HepG2 (cell line): ENCODE measurements at regions not wholly inside any gene's neighbourhood (a gene's known extent, or its start where the extent isn't known, plus 50 kb on each side); places are given as distances from the start of the nearest gene placed in this dataset.

Experiments
- MAFK ChIP-seq, 2 experiments: IDR thresholded peaks in 1 of 2; conservative IDR thresholded peaks in 1 of 2; 2 replicates each; pipeline ENCODE4 v1.6.1; 2011; ENCODE audit warnings: improper control_type of control experiment in 2 of 2, low read length in 2 of 2
- MED1 ChIP-seq: sonication (generic); formaldehyde crosslinking; IDR thresholded peaks from 2 replicates; pipeline ENCODE4 v1.4.0; 2020; ENCODE audit warnings: missing genetic modification reagents
- NR3C1 ChIP-seq: sonication (generic); formaldehyde crosslinking; IDR thresholded peaks from 2 replicates; pipeline ENCODE4 v1.4.0; 2020; ENCODE audit warnings: missing genetic modification reagents
- RBM39 ChIP-seq: fragments of 200-400 bp; formaldehyde crosslinking; IDR thresholded peaks from one replicate; pipeline ENCODE4 v1.6.1; 2018; ENCODE audit warnings: antibody characterized with exemption, mild to moderate bottlenecking, low read depth, low read length; ENCODE audit not compliant: poor library complexity, severe bottlenecking
- RFX5 ChIP-seq: IDR thresholded peaks from 2 replicates; pipeline ENCODE4 v1.6.1; 2011; ENCODE audit warnings: low read depth, low read length, improper control_type of control experiment
- SMAD1 ChIP-seq: sonication (generic); formaldehyde crosslinking; IDR thresholded peaks from 2 replicates; pipeline ENCODE4 v1.4.0; 2020; ENCODE audit warnings: missing genetic modification reagents, low read depth, mild to moderate bottlenecking, borderline replicate concordance
- ZNF644 ChIP-seq: IDR thresholded peaks from 2 replicates; pipeline ENCODE4 v1.6.1; 2016; ENCODE audit warnings: low read depth
- TF ChIP-seq, protein P1 (sequence below): sonication (generic); formaldehyde crosslinking; IDR thresholded peaks from 2 replicates; pipeline ENCODE4 v1.5.0; 2020; ENCODE audit warnings: mild to moderate bottlenecking, missing genetic modification reagents, moderate library complexity
- TF ChIP-seq, protein P2 (sequence below): sonication (generic); formaldehyde crosslinking; IDR thresholded peaks from 2 replicates; pipeline ENCODE4 v1.4.0; 2020; ENCODE audit warnings: missing genetic modification reagents
- TF ChIP-seq, protein P3 (sequence below), 2 experiments: IDR thresholded peaks; 2 replicates each; pipeline ENCODE4 v1.6.1; 2011 to 2012; ENCODE audit warnings: low read length in 2 of 2, borderline replicate concordance in 1 of 2, low read depth in 1 of 2, mild to moderate bottlenecking in 1 of 2, moderate library complexity in 1 of 2
- TF ChIP-seq, protein P4 (sequence below): sonication (generic); formaldehyde crosslinking; IDR thresholded peaks from 2 replicates; pipeline ENCODE4 v1.8.1; 2023; ENCODE audit warnings: missing genetic modification reagents, inconsistent platforms, borderline replicate concordance

DNA sequence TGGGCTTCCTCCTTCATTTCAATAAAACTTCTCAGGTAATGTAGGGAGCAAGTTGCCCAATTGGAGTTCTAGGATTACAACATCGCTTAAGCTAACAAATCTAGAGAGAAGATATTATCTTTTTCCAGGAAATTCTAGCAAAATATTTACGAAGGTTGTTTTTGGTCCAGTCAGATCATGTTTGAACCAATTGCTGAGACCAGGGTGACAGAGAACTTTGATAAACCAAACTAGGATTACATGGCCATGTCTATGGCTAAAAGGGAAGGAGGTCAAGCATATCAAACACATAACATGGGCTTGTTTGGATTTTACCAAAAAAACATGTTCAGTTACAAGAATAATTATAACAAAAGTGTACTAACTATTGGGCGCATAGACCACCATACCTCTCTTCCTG is 442.4 kb upstream of the SGCG start:
- TF ChIP-seq, protein P1, sequence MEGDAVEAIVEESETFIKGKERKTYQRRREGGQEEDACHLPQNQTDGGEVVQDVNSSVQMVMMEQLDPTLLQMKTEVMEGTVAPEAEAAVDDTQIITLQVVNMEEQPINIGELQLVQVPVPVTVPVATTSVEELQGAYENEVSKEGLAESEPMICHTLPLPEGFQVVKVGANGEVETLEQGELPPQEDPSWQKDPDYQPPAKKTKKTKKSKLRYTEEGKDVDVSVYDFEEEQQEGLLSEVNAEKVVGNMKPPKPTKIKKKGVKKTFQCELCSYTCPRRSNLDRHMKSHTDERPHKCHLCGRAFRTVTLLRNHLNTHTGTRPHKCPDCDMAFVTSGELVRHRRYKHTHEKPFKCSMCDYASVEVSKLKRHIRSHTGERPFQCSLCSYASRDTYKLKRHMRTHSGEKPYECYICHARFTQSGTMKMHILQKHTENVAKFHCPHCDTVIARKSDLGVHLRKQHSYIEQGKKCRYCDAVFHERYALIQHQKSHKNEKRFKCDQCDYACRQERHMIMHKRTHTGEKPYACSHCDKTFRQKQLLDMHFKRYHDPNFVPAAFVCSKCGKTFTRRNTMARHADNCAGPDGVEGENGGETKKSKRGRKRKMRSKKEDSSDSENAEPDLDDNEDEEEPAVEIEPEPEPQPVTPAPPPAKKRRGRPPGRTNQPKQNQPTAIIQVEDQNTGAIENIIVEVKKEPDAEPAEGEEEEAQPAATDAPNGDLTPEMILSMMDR (CRISPR knock-in tag), result no peak
- TF ChIP-seq, protein P2, sequence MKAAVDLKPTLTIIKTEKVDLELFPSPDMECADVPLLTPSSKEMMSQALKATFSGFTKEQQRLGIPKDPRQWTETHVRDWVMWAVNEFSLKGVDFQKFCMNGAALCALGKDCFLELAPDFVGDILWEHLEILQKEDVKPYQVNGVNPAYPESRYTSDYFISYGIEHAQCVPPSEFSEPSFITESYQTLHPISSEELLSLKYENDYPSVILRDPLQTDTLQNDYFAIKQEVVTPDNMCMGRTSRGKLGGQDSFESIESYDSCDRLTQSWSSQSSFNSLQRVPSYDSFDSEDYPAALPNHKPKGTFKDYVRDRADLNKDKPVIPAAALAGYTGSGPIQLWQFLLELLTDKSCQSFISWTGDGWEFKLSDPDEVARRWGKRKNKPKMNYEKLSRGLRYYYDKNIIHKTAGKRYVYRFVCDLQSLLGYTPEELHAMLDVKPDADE (CRISPR knock-in tag), result no peak
- no peak for TF ChIP-seq SMAD1 (CRISPR knock-in tag)
- TF ChIP-seq ZNF644 (CRISPR knock-in tag), result 0 out of 2 replicates have a peak, but pooled peaks have one; percentile 30
- TF ChIP-seq, protein P3, sequence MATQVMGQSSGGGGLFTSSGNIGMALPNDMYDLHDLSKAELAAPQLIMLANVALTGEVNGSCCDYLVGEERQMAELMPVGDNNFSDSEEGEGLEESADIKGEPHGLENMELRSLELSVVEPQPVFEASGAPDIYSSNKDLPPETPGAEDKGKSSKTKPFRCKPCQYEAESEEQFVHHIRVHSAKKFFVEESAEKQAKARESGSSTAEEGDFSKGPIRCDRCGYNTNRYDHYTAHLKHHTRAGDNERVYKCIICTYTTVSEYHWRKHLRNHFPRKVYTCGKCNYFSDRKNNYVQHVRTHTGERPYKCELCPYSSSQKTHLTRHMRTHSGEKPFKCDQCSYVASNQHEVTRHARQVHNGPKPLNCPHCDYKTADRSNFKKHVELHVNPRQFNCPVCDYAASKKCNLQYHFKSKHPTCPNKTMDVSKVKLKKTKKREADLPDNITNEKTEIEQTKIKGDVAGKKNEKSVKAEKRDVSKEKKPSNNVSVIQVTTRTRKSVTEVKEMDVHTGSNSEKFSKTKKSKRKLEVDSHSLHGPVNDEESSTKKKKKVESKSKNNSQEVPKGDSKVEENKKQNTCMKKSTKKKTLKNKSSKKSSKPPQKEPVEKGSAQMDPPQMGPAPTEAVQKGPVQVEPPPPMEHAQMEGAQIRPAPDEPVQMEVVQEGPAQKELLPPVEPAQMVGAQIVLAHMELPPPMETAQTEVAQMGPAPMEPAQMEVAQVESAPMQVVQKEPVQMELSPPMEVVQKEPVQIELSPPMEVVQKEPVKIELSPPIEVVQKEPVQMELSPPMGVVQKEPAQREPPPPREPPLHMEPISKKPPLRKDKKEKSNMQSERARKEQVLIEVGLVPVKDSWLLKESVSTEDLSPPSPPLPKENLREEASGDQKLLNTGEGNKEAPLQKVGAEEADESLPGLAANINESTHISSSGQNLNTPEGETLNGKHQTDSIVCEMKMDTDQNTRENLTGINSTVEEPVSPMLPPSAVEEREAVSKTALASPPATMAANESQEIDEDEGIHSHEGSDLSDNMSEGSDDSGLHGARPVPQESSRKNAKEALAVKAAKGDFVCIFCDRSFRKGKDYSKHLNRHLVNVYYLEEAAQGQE (IDR thresholded peaks at IDR 0.05; ENCODE audit: borderline replicate concordance in 1 of 2, low read depth in 1 of 2, low read length in 2 of 2), result no peak
- TF ChIP-seq RBM39, result no peak
- TF ChIP-seq MAFK (conservative IDR thresholded peaks at IDR 0.05 in 1 of 2, IDR thresholded peaks at IDR 0.05 in 1 of 2; ENCODE audit: low read length in 2 of 2), result no peak
- TF ChIP-seq NR3C1 (CRISPR knock-in tag), result no peak
- TF ChIP-seq RFX5, result no peak
- TF ChIP-seq, protein P4, sequence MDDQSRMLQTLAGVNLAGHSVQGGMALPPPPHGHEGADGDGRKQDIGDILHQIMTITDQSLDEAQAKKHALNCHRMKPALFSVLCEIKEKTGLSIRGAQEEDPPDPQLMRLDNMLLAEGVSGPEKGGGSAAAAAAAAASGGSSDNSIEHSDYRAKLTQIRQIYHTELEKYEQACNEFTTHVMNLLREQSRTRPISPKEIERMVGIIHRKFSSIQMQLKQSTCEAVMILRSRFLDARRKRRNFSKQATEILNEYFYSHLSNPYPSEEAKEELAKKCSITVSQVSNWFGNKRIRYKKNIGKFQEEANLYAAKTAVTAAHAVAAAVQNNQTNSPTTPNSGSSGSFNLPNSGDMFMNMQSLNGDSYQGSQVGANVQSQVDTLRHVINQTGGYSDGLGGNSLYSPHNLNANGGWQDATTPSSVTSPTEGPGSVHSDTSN, result no peak
- no peak for TF ChIP-seq MED1 (CRISPR knock-in tag)
